Dermis microvascular lymphatic vessel endothelial cell (primary cell): ENCODE measurements at regions not wholly inside any gene's neighbourhood (a gene's known extent, or its start where the extent isn't known, plus 50 kb on each side); places are given as distances from the start of the nearest gene placed in this dataset.
"Not testable (repeated sequence)": the region's sequence is repeated elsewhere in the genome, so short reads cannot be mapped to it uniquely, and the experiment has no call there.

Experiments
- DNase-seq, 2 donors: peaks; one replicate each; pipeline versions ENCODE4 v3.0.0 to v3.0.0-alpha.2; 2010; ENCODE audit warnings: low read depth in 2 of 2

GRCh38 chr3:197431346-197431910 is 124.3 kb downstream of the BDH1 start:
- DNase-seq, result no peak

GRCh38 chr3:197430934-197431333 is 124.8 kb downstream of the BDH1 start:
- no peak for DNase-seq

GRCh38 chr3:197430502-197430901 is 125.3 kb downstream of the BDH1 start:
- DNase-seq, result no peak

GRCh38 chr3:197428952-197429351 is 126.8 kb downstream of the BDH1 start:
- no peak for DNase-seq

GRCh38 chr3:197428117-197428801 is 127.5 kb downstream of the BDH1 start:
- DNase-seq, result peak in 1 of 2 donors; percentile 33

GRCh38 chr3:197427021-197427420 is 128.6 kb upstream of the DLG1 start:
- DNase-seq, result no peak

- peak; percentile 58 to 62 for DNase-seq
These were observed 127.7 kb upstream of the DLG1 start for GRCh38 chr3:197426121-197426566.

- DNase-seq, result no peak
These were observed 127.2 kb upstream of the DLG1 start for GRCh38 chr3:197425485-197426120.

- DNase-seq, result no peak
These were observed 126.5 kb upstream of the DLG1 start for GRCh38 chr3:197424674-197425484.

GRCh38 chr3:197424266-197424665 is 125.9 kb upstream of the DLG1 start:
- DNase-seq, result no peak

- DNase-seq, result no peak
These were observed 125.0 kb upstream of the DLG1 start for GRCh38 chr3:197423376-197423775.

GRCh38 chr3:197422506-197422905 is 124.1 kb upstream of the DLG1 start:
- DNase-seq, result no peak

GRCh38 chr3:197421021-197421420 is 122.6 kb upstream of the DLG1 start:
- DNase-seq, result no peak

- DNase-seq, result peak in 1 of 2 donors; percentile 30
These were observed 122.2 kb upstream of the DLG1 start for GRCh38 chr3:197420566-197420965.

GRCh38 chr3:197420115-197420514 is 121.7 kb upstream of the DLG1 start:
- DNase-seq, result peak; percentile 62 to 95

- no peak for DNase-seq
These were observed 121.3 kb upstream of the DLG1 start for GRCh38 chr3:197419696-197420095.

- DNase-seq, result no peak
These were observed 119.7 kb upstream of the DLG1 start for GRCh38 chr3:197417911-197418618.

- DNase-seq, result no peak
These were observed 119.0 kb upstream of the DLG1 start for GRCh38 chr3:197417441-197417840.

- DNase-seq, result not testable (repeated sequence)
These were observed 113.5 kb upstream of the DLG1 start for GRCh38 chr3:197411899-197412298.

GRCh38 chr3:197410170-197410569 is 111.8 kb upstream of the DLG1 start:
- DNase-seq, result not testable (repeated sequence)

- DNase-seq, result no peak
These were observed 110.0 kb upstream of the DLG1 start for GRCh38 chr3:197408177-197408957.
